ENCODE measurements at regions not wholly inside any gene's neighbourhood (a gene's known extent, or its start where the extent isn't known, plus 50 kb on each side); places are given as distances from the start of the nearest gene placed in this dataset.

- Histone ChIP-seq H3K9me2 (replicated peaks; ENCODE audit: insufficient read depth, low read length) (no peaks in the 10 kb centered on the region), H3K9me3 (replicated peaks; ENCODE audit: insufficient read depth, low read length) (no peaks in the 10 kb centered on the region), H3K4me1 (ENCODE audit: low read length) (no peaks in the 10 kb centered on the region), H2AFZ (ENCODE audit: low read length) (no peak overlapping the region), H3K4me3 (ENCODE audit: low read length) (no peak overlapping the region), H3K79me2 (ENCODE audit: low read length) (no peaks in the 10 kb centered on the region), H3K36me3 (replicated peaks; ENCODE audit: insufficient read depth, low read length) (no peaks in the 10 kb centered on the region), H4K20me1 (ENCODE audit: insufficient read depth, low read length) (no peaks in the 10 kb centered on the region), H3F3A (ENCODE audit: insufficient read depth, low read length) (no peaks in the 10 kb centered on the region), H3K27me3 (replicated peaks; ENCODE audit: insufficient read depth, low read length) (no peaks in the 10 kb centered on the region), H3K4me2 (ENCODE audit: low read depth, low read length) (no peak overlapping the region), H3K9ac (ENCODE audit: low read length) (no peak overlapping the region), H3K27ac (ENCODE audit: low read length) (no peak overlapping the region)
- DNase-seq: no peak
- TF ChIP-seq EZH2phosphoT487 (IDR thresholded peaks at IDR 0.05; ENCODE audit: low read length): no peak
- no peak for TF ChIP-seq CTCF (IDR thresholded peaks at IDR 0.05; ENCODE audit: low read length)
- TF ChIP-seq EZH2 (optimal IDR thresholded peaks at IDR 0.05; ENCODE audit: low read depth, low read length): no peak
Observed at GRCh38 chr17:14452856-14453255, 152.0 kb downstream of the HS3ST3B1 start.

- no peaks in the 10 kb centered on the region for H3K79me2 ChIP-seq (ENCODE audit: low read length)
- H3K9me3 ChIP-seq (replicated peaks; ENCODE audit: insufficient read depth, low read length): no peaks in the 10 kb centered on the region
- DNase-seq: no peak
- no peak overlapping the region for H3K4me2 ChIP-seq (ENCODE audit: low read depth, low read length)
- H3K27me3 ChIP-seq (replicated peaks; ENCODE audit: insufficient read depth, low read length): no peaks in the 10 kb centered on the region
- H4K20me1 ChIP-seq (ENCODE audit: insufficient read depth, low read length): no peaks in the 10 kb centered on the region
- TF ChIP-seq CTCF (IDR thresholded peaks at IDR 0.05; ENCODE audit: low read length) (no peak), EZH2phosphoT487 (IDR thresholded peaks at IDR 0.05; ENCODE audit: low read length) (no peak), EZH2 (optimal IDR thresholded peaks at IDR 0.05; ENCODE audit: low read depth, low read length) (no peak)
- no peaks in the 10 kb centered on the region for H3K9me2 ChIP-seq (replicated peaks; ENCODE audit: insufficient read depth, low read length)
- no peak overlapping the region for H3K27ac ChIP-seq (ENCODE audit: low read length)
- H3F3A ChIP-seq (ENCODE audit: insufficient read depth, low read length): no peaks in the 10 kb centered on the region
- no peak overlapping the region for H3K9ac ChIP-seq (ENCODE audit: low read length)
- no peak overlapping the region for H3K4me3 ChIP-seq (ENCODE audit: low read length)
- no peaks in the 10 kb centered on the region for H3K36me3 ChIP-seq (replicated peaks; ENCODE audit: insufficient read depth, low read length)
- H2AFZ ChIP-seq (ENCODE audit: low read length): no peak overlapping the region
- H3K4me1 ChIP-seq (ENCODE audit: low read length): no peaks in the 10 kb centered on the region
Observed at GRCh38 chr17:14451729-14452191, 150.9 kb downstream of the HS3ST3B1 start.

DNA sequence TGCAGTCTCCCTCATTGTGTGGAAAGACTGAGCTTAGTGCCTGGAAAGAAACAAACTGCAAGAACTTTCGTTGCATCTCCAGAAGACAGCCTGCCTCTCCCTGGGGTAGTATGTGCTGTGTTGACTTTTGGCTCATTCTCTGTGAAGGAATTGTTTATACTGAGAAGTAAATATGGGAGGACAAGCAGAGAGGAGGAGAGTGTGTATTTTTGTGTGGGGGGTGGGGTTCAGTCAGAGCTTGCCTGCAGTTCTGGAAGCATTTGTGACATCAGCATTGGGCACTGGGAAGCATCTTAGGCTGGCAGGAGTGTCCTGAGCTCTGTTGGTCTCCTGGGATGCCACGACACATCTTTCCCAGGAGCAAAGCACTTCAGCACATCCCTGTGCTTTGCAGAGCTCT lies 147.9 kb downstream of the HS3ST3B1 start:
- Histone ChIP-seq H3K9me3 (replicated peaks; ENCODE audit: insufficient read depth, low read length) (no peaks in the 10 kb centered on the region), H3K27me3 (replicated peaks; ENCODE audit: insufficient read depth, low read length) (no peaks in the 10 kb centered on the region), H3F3A (ENCODE audit: insufficient read depth, low read length) (no peaks in the 10 kb centered on the region), H3K79me2 (ENCODE audit: low read length) (no peaks in the 10 kb centered on the region), H3K27ac (ENCODE audit: low read length) (no peak overlapping the region), H3K36me3 (replicated peaks; ENCODE audit: insufficient read depth, low read length) (no peaks in the 10 kb centered on the region), H4K20me1 (ENCODE audit: insufficient read depth, low read length) (no peaks in the 10 kb centered on the region), H2AFZ (ENCODE audit: low read length) (no peak overlapping the region), H3K4me3 (ENCODE audit: low read length) (no peak overlapping the region), H3K4me1 (ENCODE audit: low read length) (no peaks in the 10 kb centered on the region), H3K9me2 (replicated peaks; ENCODE audit: insufficient read depth, low read length) (no peaks in the 10 kb centered on the region), H3K9ac (ENCODE audit: low read length) (no peak overlapping the region), H3K4me2 (ENCODE audit: low read depth, low read length) (no peak overlapping the region)
- TF ChIP-seq EZH2 (optimal IDR thresholded peaks at IDR 0.05; ENCODE audit: low read depth, low read length) (no peak), CTCF (IDR thresholded peaks at IDR 0.05; ENCODE audit: low read length) (no peak), EZH2phosphoT487 (IDR thresholded peaks at IDR 0.05; ENCODE audit: low read length) (no peak)
- DNase-seq: no peak
